Fibroblast of villous mesenchyme (primary cell): ENCODE measurements at regions not wholly inside any gene's neighbourhood (a gene's known extent, or its start where the extent isn't known, plus 50 kb on each side); places are given as distances from the start of the nearest gene placed in this dataset.
A peak's percentile ranks its signal among the peaks of the same experiment; 100 is the strongest.
"Not testable (repeated sequence)": the region's sequence is repeated elsewhere in the genome, so short reads cannot be mapped to it uniquely, and the experiment has no call there.

ENCODE experiments used
- DNase-seq: peaks from one replicate; pipeline ENCODE4 v3.0.0-alpha.2; 2010; ENCODE audit warnings: low read depth
- H3K4me3 ChIP-seq: 2 replicates; pipeline ENCODE4 v1.5.1; 2011; ENCODE audit warnings: low read depth, mild to moderate bottlenecking, low read length
- TF ChIP-seq, protein P1 (sequence below): IDR thresholded peaks from 2 replicates; pipeline ENCODE4 v1.5.1; 2012; ENCODE audit warnings: low read depth, mild to moderate bottlenecking, low read length; ENCODE audit not compliant: insufficient read depth

DNA sequence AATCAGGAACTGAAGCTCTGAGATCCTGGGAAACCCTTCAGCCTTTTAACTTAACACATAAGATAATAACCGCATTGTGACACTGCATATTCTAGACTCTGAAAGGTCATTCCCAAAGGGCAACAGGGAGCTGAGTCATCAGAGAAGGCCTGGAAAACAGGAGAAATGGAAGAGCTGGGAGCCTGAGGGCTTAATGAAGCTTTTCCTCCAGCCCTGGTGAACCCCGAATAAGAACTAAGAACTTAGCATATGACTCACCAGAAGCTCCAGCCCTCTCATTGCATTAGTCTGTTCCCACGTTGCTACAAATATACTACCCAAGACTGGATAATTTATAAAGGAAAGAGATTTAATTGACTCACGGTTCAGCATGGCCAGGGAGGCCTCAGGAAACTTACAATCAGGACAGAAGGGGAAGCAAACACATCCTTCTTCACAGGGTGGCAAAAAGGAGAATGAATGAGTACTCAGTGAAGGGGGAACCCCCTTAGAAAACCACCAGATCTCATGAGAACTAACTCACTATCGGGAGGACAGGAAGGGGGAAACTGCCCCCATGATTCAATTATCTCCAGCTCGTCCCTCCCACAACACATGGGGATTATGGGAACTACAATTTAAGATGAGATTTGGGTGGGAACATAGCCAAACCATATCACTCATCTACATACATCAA is 648.5 kb downstream of the TFAP2A start:
- H3K4me3 ChIP-seq, result no peak overlapping the region
- TF ChIP-seq, protein P1, sequence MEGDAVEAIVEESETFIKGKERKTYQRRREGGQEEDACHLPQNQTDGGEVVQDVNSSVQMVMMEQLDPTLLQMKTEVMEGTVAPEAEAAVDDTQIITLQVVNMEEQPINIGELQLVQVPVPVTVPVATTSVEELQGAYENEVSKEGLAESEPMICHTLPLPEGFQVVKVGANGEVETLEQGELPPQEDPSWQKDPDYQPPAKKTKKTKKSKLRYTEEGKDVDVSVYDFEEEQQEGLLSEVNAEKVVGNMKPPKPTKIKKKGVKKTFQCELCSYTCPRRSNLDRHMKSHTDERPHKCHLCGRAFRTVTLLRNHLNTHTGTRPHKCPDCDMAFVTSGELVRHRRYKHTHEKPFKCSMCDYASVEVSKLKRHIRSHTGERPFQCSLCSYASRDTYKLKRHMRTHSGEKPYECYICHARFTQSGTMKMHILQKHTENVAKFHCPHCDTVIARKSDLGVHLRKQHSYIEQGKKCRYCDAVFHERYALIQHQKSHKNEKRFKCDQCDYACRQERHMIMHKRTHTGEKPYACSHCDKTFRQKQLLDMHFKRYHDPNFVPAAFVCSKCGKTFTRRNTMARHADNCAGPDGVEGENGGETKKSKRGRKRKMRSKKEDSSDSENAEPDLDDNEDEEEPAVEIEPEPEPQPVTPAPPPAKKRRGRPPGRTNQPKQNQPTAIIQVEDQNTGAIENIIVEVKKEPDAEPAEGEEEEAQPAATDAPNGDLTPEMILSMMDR, result no peak
- DNase-seq, result peak; percentile 92

DNA sequence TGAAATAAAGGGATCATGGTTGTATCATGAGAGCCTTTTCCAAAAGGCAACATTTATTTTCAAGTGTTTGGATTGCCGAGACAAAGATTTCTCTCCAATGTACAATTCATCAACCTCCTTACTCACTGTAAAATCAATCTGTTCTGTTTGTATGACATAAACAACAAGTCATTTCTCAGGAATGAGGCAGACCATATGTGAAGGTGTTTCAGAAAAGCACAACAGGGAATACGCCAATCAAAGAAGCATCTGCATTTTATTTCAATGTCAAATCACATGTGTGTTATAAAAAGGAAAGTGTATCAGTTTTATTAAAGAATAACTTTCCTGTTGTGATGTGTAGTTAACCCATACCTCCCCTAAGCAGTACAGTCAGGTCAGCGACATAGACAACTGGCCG is 653.7 kb downstream of the TFAP2A start:
- no peak for DNase-seq
- H3K4me3 ChIP-seq, result no peak overlapping the region
- TF ChIP-seq, protein P1, result no peak

- H3K4me3 ChIP-seq, result no peak overlapping the region
- no peak for DNase-seq
- TF ChIP-seq, protein P1, result no peak
Measured at GRCh38 chr6:9754515-9754914, 660.4 kb downstream of the TFAP2A start.

DNA sequence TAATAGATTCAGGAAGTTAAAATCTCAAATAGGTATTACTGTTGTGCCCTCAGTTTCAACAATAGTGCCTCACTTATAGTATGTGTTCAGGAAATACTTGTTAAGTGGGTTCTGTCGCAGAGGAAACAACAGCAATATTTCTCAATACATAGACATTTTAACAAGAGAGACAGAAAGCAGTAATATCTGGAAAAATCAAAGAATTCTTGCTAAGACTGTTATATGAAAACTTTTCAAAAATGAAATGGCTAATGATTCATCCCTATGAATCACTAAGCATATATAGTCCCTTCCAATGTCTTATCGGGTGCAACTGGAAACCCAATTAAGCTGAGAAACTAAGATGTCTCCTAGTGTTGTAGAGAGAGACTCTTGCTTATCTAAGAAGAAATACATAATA is 668.9 kb downstream of the TFAP2A start:
- H3K4me3 ChIP-seq, result no peak overlapping the region
- TF ChIP-seq, protein P1, result no peak
- DNase-seq, result no peak

- TF ChIP-seq, protein P1, result no peak
- DNase-seq, result peak; percentile 7
Measured at GRCh38 chr6:9745476-9745875, 669.4 kb downstream of the TFAP2A start.

DNA sequence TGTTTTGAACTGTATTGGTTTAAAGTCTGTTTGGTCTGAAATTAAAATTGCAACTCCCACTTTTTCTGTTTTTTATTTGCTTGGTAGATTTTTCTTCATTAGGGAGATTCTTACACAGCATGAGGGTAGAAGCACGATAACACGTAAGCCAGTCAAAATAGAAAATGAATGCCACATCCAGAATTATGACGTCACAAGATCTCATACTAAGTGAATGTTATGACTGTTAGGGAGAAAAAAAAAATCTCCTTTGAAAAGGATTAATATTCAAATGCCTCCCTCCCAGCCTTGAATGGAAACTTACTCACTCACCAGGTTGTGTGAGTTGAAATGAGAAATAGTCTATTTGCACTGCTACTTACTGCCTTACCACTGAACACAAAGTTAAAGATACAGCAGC is 670.8 kb downstream of the TFAP2A start:
- DNase-seq, result no peak
- TF ChIP-seq, protein P1, result no peak
- H3K4me3 ChIP-seq, result no peak overlapping the region

More at GRCh38 chr6:9745476-9745875, 669.4 kb downstream of the TFAP2A start:
- H3K4me3 ChIP-seq, result no peak overlapping the region

DNA sequence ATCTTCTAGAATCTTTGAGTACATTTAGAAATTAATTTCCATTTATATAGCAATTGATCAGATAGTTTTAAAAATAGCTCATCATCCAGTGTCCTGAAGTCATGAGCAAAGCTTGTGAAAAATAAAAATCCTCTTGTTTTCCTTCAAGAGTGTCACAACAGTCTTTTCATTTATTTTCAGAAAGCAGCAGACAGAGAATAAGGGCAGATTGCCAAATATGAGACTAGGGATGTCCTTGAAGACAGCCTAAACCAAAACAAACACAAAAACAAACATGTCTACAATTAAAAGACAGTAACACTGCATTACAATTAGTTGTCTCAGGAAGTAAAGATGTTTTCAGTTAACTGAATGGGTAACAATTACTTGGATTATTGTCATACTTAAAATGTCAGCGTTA is 682.8 kb downstream of the TFAP2A start:
- no peak for DNase-seq
- TF ChIP-seq, protein P1, result no peak
- no peak overlapping the region for H3K4me3 ChIP-seq

DNA sequence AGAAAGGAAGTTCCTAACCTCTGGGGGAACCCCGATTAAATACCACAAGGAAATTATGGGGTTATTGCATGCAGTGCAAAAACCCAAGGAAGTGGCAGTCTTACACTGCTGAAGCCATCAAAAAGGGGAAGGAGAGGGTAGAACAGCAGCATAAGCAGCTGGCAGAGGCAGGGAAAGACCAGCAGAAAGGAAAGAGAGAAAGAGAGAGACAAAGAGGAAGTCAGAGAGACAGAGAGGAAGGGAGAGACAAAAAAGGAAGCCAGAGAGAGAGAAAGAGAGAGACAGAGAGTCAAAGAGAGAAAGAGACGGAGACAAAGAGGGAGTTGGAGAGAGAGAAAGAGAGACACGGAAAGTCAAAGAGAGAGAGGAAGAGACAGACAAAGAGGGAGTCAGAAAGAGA is 689.1 kb downstream of the TFAP2A start:
- H3K4me3 ChIP-seq, DNase-seq: not testable (repeated sequence)
